H9 (cell line): ENCODE measurements at regions not wholly inside any gene's neighbourhood (a gene's known extent, or its start where the extent isn't known, plus 50 kb on each side); places are given as distances from the start of the nearest gene placed in this dataset.

Experiments used
- DNase-seq: peaks from one replicate; pipeline ENCODE4 v3.0.0-alpha.2; 2017
- H2AFZ ChIP-seq: one replicate; pipeline ENCODE4 v1.6.1; 2013; ENCODE audit warnings: mild to moderate bottlenecking, low read length, control low read depth, moderate library complexity
- H2AK5ac ChIP-seq: 2 replicates; pipeline ENCODE4 v1.6.1; 2013; ENCODE audit warnings: low read length, control low read depth, mixed read lengths; ENCODE audit not compliant: insufficient read length
- H2BK120ac ChIP-seq: one replicate; pipeline ENCODE4 v1.6.1; 2013; ENCODE audit warnings: low read depth, mild to moderate bottlenecking, low read length, control low read depth, inconsistent platforms; ENCODE audit not compliant: poor library complexity, severe bottlenecking
- H2BK12ac ChIP-seq: 2 replicates; pipeline ENCODE4 v1.6.1; 2013; ENCODE audit warnings: low read length, control low read depth, mixed read lengths, low read depth; ENCODE audit not compliant: insufficient read length
- H2BK15ac ChIP-seq: 2 replicates; pipeline ENCODE4 v1.6.1; 2013; ENCODE audit warnings: low read depth, low read length, control low read depth
- H2BK20ac ChIP-seq: one replicate; pipeline ENCODE4 v1.6.1; 2013; ENCODE audit warnings: low read depth, mild to moderate bottlenecking, low read length, control low read depth, inconsistent platforms; ENCODE audit not compliant: poor library complexity, severe bottlenecking
- H2BK5ac ChIP-seq: 2 replicates; pipeline ENCODE4 v1.6.1; 2013; ENCODE audit warnings: low read length, control low read depth, mixed read lengths; ENCODE audit not compliant: insufficient read length
- H3K14ac ChIP-seq: 2 replicates; pipeline ENCODE4 v1.6.1; 2013; ENCODE audit warnings: low read length, control low read depth; ENCODE audit not compliant: insufficient read depth
- H3K18ac ChIP-seq: 2 replicates; pipeline ENCODE4 v1.6.1; 2013; ENCODE audit warnings: low read depth, mild to moderate bottlenecking, mixed read lengths, low read length, control low read depth; ENCODE audit not compliant: insufficient read length
- H3K23ac ChIP-seq: 2 replicates; pipeline ENCODE4 v1.6.1; 2013; ENCODE audit warnings: low read length, control low read depth, mixed read lengths, low read depth; ENCODE audit not compliant: insufficient read length
- H3K23me2 ChIP-seq: 2 replicates; pipeline ENCODE4 v1.6.1; 2013; ENCODE audit warnings: low read depth, mild to moderate bottlenecking, mixed read lengths, low read length, control low read depth; ENCODE audit not compliant: insufficient read length, poor library complexity, severe bottlenecking
- H3K27ac ChIP-seq: 2 replicates; pipeline ENCODE4 v1.5.1; 2013; ENCODE audit warnings: low read length, control low read depth, mixed read lengths, low read depth; ENCODE audit not compliant: insufficient read length
- H3K27me3 ChIP-seq: 2 replicates; pipeline ENCODE4 v1.6.1; 2013; ENCODE audit warnings: low read length, control low read depth, inconsistent platforms; ENCODE audit not compliant: insufficient read depth
- H3K4ac ChIP-seq: 2 replicates; pipeline ENCODE4 v1.6.1; 2013; ENCODE audit warnings: low read depth, mild to moderate bottlenecking, control low read depth, inconsistent platforms, low read length, moderate library complexity
- H3K4me1 ChIP-seq: 2 replicates; pipeline ENCODE4 v1.6.1; 2013; ENCODE audit warnings: low read length, control low read depth, inconsistent platforms; ENCODE audit not compliant: insufficient read depth
- H3K4me2 ChIP-seq: 2 replicates; pipeline ENCODE4 v1.6.1; 2013; ENCODE audit warnings: low read length, control low read depth, mixed read lengths; ENCODE audit not compliant: insufficient read length, insufficient read depth
- H3K56ac ChIP-seq: 2 replicates; pipeline ENCODE4 v1.6.1; 2013; ENCODE audit warnings: low read depth, mild to moderate bottlenecking, mixed read lengths, low read length, control low read depth; ENCODE audit not compliant: insufficient read length
- H3K79me1 ChIP-seq: 2 replicates; pipeline ENCODE4 v1.6.1; 2013; ENCODE audit warnings: low read depth, mild to moderate bottlenecking, moderate library complexity, low read length, control low read depth, inconsistent platforms; ENCODE audit not compliant: insufficient read depth, poor library complexity, severe bottlenecking
- H3K79me2 ChIP-seq: 2 replicates; pipeline ENCODE4 v1.6.1; 2013; ENCODE audit warnings: low read length, control low read depth, inconsistent platforms; ENCODE audit not compliant: insufficient read depth
- H3K9ac ChIP-seq: 2 replicates; pipeline ENCODE4 v1.6.1; 2013; ENCODE audit warnings: low read length, control low read depth, mixed read lengths; ENCODE audit not compliant: insufficient read length; ENCODE audit errors: extremely low read depth
- H3K9me3 ChIP-seq: one replicate; pipeline ENCODE4 v1.6.1; 2013; ENCODE audit warnings: low read depth, low read length, inconsistent platforms; ENCODE audit not compliant: control insufficient read depth
- H3T11ph ChIP-seq: one replicate; pipeline ENCODE4 v1.6.1; 2013; ENCODE audit warnings: mild to moderate bottlenecking, low read length, control low read depth, inconsistent platforms
- H4K20me1 ChIP-seq: one replicate; pipeline ENCODE4 v1.6.1; 2013; ENCODE audit not compliant: control insufficient read depth, insufficient read length, insufficient read depth
- H4K5ac ChIP-seq: 2 replicates; pipeline ENCODE4 v1.6.1; 2013; ENCODE audit warnings: low read depth, mild to moderate bottlenecking, mixed read lengths, low read length, control low read depth; ENCODE audit not compliant: insufficient read length
- H4K8ac ChIP-seq: replicated peaks from 2 replicates; pipeline ENCODE4 v1.6.1; 2013; ENCODE audit warnings: low read length, control low read depth, mixed read lengths, low read depth; ENCODE audit not compliant: insufficient read length
- H4K91ac ChIP-seq: 2 replicates; pipeline ENCODE4 v1.6.1; 2013; ENCODE audit warnings: low read depth, mild to moderate bottlenecking, moderate library complexity, mixed read lengths, low read length, control low read depth; ENCODE audit not compliant: insufficient read length
- H3K27ac Mint-ChIP-seq, 3 experiments: 2 replicates in 2 of 3; 3 replicates in 1 of 3; pipeline ENCODE4 v1.8.0; 2020 to 2021; ENCODE audit warnings: mixed read lengths in 3 of 3, mild to moderate bottlenecking in 1 of 3, moderate library complexity in 1 of 3
- H3K27me3 Mint-ChIP-seq: 2 replicates; pipeline ENCODE4 v1.8.0; 2021; ENCODE audit warnings: low read depth, mild to moderate bottlenecking, moderate library complexity, mixed read lengths
- H3K36me3 Mint-ChIP-seq, 3 experiments: 2 replicates in 2 of 3; 3 replicates in 1 of 3; pipeline ENCODE4 v1.8.0; 2020 to 2021; ENCODE audit warnings: low read depth in 3 of 3, mixed read lengths in 3 of 3; ENCODE audit not compliant: insufficient read depth in 1 of 3
- H3K4me1 Mint-ChIP-seq, 2 experiments: 2 replicates each; pipeline ENCODE4 v1.8.0; 2020; ENCODE audit warnings: mixed read lengths in 2 of 2
- H3K4me3 Mint-ChIP-seq, 2 experiments: 2 replicates in 1 of 2; 3 replicates in 1 of 2; pipeline ENCODE4 v1.8.0; 2020 to 2021; ENCODE audit warnings: mild to moderate bottlenecking in 2 of 2, mixed read lengths in 2 of 2, moderate library complexity in 1 of 2
- H3K9me3 Mint-ChIP-seq, 2 experiments: 2 replicates in 1 of 2; 3 replicates in 1 of 2; pipeline ENCODE4 v1.8.0; 2020; ENCODE audit warnings: mild to moderate bottlenecking in 2 of 2, mixed read lengths in 2 of 2, moderate library complexity in 1 of 2
- WGBS: extraction: QIAGEN DNeasy Blood & Tissue Kit; methylation state at CpG from one replicate; pipeline ENCODE4 v1.1.7; 2013; ENCODE audit warnings: missing lambda C conversion rate, low lambda C conversion rate, mixed read lengths; ENCODE audit not compliant: insufficient read length; ENCODE audit errors: extremely low coverage; 5-methylcytosine and 5-hydroxymethylcytosine counted together
- TF ChIP-seq, protein P1 (sequence below): fragments of 200-600 bp; sonication (generic); conservative IDR thresholded peaks from 3 replicates; pipeline ENCODE4 v1.8.0; 2021; ENCODE audit warnings: antibody characterized with exemption, mild to moderate bottlenecking

GRCh38 chr6:104506429-104506828 is 353.3 kb downstream of the HACE1 start:
- Histone ChIP-seq H2BK120ac (no peak overlapping the region), H4K5ac (no peak overlapping the region), H4K91ac (no peak overlapping the region), H2AFZ (no peak overlapping the region), H3K23ac (no peak overlapping the region), H4K20me1 (no peaks in the 10 kb centered on the region), H3K4me2 (no peak overlapping the region), H3K9me3 (no peaks in the 10 kb centered on the region), H3K79me1 (no peaks in the 10 kb centered on the region), H4K8ac (no peak overlapping the region), H3K27ac (no peak overlapping the region), H2BK5ac (no peak overlapping the region), H3T11ph (no peak overlapping the region), H3K56ac (no peak overlapping the region), H2BK12ac (no peak overlapping the region), H3K14ac (no peak overlapping the region), H3K23me2 (no peaks in the 10 kb centered on the region), H3K9ac (no peak overlapping the region), H3K18ac (no peak overlapping the region), H2BK15ac (no peak overlapping the region), H2BK20ac (no peak overlapping the region), H3K27me3 (no peaks in the 10 kb centered on the region), H3K4ac (no peak overlapping the region), H2AK5ac (no peak overlapping the region), H3K79me2 (no peaks in the 10 kb centered on the region), H3K4me1 (no peaks in the 10 kb centered on the region)
- no peak overlapping the region for H3K27ac Mint-ChIP-seq
- no CpG with 5 or more reads among the region's 1 CpG for WGBS
- no peaks in the 10 kb centered on the region for H3K36me3 Mint-ChIP-seq
- no peak overlapping the region for H3K4me3 Mint-ChIP-seq
- H3K27me3 Mint-ChIP-seq: no peaks in the 10 kb centered on the region
- TF ChIP-seq, protein P1, sequence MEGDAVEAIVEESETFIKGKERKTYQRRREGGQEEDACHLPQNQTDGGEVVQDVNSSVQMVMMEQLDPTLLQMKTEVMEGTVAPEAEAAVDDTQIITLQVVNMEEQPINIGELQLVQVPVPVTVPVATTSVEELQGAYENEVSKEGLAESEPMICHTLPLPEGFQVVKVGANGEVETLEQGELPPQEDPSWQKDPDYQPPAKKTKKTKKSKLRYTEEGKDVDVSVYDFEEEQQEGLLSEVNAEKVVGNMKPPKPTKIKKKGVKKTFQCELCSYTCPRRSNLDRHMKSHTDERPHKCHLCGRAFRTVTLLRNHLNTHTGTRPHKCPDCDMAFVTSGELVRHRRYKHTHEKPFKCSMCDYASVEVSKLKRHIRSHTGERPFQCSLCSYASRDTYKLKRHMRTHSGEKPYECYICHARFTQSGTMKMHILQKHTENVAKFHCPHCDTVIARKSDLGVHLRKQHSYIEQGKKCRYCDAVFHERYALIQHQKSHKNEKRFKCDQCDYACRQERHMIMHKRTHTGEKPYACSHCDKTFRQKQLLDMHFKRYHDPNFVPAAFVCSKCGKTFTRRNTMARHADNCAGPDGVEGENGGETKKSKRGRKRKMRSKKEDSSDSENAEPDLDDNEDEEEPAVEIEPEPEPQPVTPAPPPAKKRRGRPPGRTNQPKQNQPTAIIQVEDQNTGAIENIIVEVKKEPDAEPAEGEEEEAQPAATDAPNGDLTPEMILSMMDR: no peak
- no peaks in the 10 kb centered on the region for H3K4me1 Mint-ChIP-seq
- DNase-seq: no peak
- no peaks in the 10 kb centered on the region for H3K9me3 Mint-ChIP-seq
